OCI-LY3 (cell line): ENCODE measurements at regions not wholly inside any gene's neighbourhood (a gene's known extent, or its start where the extent isn't known, plus 50 kb on each side); places are given as distances from the start of the nearest gene placed in this dataset.

Source experiments
- CTCF ChIP-seq: fragments of 200-600, 300-600 bp; sonication (generic); IDR thresholded peaks from 2 replicates; pipeline ENCODE4 v1.5.1; 2014; ENCODE audit warnings: antibody characterized with exemption, low read length, low read depth
- EZH2phosphoT487 ChIP-seq: fragments of 200-600 bp; shearing (Covaris generic); IDR thresholded peaks from 2 replicates; pipeline ENCODE4 v1.6.1; 2018; ENCODE audit warnings: antibody characterized with exemption, mixed run types, low read depth

- TF ChIP-seq EZH2phosphoT487 (no peak), CTCF (no peak)
Observed at GRCh38 chr4:23991444-23991843, 101.6 kb upstream of the PPARGC1A start.
